HG03558 (cell line): ENCODE measurements at regions not wholly inside any gene's neighbourhood (a gene's known extent, or its start where the extent isn't known, plus 50 kb on each side); places are given as distances from the start of the nearest gene placed in this dataset.
"Not testable (repeated sequence)": the region's sequence is repeated elsewhere in the genome, so short reads cannot be mapped to it uniquely, and the experiment has no call there.

Experiments used
- ATAC-seq: cut with Tn5 transposase; IDR thresholded peaks from one replicate; pipeline ENCODE4 v1.9.1; 2021; ENCODE audit warnings: moderate number of reproducible peaks; ENCODE audit not compliant: unreplicated experiment; ENCODE audit errors: extremely low read depth

DNA sequence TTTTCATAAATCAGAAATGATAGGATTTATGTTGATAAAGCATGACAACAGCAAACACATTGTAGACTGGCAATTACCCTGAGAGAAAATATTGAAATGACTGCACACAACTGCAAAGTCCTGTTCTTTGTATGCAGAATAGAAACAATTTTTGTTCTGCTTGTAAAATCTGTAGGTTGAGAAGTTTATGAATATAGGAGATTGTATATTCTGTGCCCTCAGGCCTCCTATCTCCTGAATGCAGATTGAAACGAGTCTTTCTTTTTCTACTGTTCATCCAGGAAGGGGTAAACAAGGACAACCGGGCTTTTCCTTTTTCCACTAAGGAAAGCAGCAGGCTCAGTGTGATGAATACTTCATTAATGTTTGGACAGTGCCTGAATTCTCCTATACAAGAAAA is 95.0 kb upstream of the HAPLN1 start:
- no peak for ATAC-seq

DNA sequence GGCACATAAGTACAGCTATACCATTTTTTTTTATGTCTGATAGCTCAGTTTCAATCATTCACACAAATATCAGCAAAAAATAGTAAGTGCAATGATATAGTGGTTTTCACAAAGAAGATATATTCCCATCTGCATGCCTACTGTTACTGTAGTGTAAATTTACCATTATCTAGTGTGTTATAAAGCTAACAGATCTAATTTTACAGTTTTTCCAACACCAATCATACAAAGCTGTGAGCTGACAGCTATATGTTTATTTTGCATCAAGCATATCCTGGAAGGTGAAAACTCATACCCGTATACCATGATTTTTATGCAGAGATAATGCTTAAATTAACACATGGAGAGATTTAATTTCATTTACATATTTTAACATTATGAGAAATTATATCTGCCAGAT is 89.9 kb upstream of the HAPLN1 start:
- ATAC-seq = no peak

DNA sequence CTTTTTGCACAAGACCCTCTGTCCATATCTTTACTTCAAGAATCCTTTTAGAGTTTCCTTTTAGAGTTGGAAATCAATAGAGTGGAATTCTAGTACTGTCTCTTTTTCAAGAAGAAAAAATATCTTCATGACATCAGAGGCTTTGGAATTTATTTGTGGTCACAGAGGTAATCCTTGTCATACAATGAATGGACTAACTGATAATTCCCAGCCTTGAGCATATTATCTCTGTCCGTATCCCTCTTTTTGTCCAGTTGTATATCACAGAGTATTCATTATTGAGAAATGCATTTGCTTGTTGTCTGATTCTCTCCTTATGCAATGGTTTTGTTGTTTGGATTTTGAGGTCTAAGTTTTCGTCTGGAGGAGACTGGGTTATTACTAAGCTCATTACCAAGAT is 82.0 kb upstream of the HAPLN1 start:
- ATAC-seq = no peak

DNA sequence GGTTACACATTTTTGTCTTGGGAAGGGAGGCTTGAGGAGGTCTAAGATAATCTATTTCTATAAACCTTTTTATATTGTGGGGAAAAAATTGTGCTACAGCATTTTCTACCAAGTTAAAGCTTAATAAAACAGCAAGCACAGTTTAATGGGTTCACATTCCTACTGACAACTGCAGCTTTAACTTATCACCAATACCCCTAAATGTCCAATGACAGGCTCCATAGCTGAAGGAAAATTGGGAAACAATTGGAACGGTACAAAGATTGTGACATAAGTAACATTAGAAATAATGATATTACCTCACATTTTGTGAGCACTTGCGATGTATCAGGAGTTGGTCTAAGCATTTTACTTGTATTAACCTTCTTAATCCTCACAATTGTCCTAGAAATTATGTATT is 79.5 kb upstream of the HAPLN1 start:
- no peak for ATAC-seq

DNA sequence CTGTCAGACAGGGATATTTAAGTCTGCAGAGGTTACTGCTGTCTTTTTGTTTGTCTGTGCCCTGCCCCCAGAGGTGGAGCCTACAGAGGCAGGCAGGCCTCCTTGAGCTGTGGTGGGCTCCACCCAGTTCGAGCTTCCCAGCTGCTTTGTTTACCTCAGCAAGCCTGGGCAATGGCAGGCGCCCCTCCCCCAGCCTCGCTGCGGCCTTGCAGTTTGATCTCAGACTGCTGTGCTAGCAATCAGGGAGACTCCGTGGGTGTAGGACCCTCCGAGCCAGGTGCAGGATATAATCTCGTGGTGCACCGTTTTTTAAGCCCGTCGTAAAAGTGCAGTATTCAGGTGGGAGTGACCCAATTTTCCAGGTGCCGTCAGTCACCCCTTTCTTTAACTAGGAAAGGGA is 78.4 kb upstream of the HAPLN1 start:
- ATAC-seq = not testable (repeated sequence)

DNA sequence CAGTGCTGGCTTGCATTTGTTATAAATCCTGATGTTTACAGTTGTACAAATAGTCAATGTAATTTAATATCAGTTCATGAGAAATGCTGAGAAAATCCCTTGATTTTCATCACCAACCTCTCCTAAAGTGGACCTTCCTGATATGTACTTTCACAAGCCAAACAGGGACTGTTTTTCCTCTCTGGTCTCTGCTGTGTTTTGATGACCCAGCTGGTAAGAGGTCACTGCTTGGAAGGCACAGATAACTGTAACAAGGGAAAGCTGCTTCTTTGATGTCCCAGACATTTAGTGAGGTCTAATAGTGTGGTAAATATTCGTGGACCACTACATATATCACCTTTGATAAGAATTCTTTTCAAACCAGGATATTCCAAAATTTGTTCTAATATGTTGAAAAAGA is 68.7 kb upstream of the HAPLN1 start:
- no peak for ATAC-seq

DNA sequence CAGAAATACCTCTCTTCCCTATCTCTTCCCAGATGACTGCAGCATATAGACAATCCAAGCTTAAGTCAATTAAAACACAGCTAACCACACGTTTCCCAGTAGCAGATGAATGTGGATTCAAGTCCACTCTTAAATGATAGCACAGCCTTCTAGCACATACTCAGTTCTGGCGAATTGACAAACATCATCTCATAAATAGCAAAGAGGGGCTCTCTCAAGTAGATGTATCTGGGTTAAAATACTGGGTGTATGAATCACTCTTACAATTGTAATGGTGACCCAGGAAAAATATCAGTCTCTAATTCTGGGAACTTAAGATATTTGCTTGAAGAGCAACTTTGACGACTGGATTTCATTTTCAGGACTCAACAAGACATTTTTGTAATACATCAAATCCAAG is 67.0 kb upstream of the HAPLN1 start:
- ATAC-seq = no peak

DNA sequence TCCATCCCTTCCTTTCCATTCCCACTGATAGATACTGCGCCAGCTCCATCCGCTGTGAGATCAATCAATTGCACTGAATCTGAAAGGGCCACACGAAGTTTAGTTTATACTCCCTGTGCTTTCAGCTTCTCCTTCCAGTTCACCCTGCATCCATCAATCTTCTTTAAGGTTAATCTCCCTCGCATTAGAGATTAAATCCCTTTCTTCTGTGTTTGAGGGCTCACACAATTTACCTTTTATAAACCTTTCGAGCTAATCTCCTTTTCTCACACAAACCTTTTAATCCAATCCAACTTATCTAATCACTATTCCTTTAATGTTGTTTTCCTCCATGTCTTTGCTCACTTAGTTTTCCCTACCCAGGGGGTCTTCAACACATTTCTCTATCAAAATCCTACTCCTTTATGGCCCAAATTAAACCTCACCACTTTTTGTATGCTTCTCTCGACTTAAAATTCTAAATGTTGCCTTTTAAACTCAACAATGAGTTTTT is 64.6 kb upstream of the HAPLN1 start:
- ATAC-seq = no peak

DNA sequence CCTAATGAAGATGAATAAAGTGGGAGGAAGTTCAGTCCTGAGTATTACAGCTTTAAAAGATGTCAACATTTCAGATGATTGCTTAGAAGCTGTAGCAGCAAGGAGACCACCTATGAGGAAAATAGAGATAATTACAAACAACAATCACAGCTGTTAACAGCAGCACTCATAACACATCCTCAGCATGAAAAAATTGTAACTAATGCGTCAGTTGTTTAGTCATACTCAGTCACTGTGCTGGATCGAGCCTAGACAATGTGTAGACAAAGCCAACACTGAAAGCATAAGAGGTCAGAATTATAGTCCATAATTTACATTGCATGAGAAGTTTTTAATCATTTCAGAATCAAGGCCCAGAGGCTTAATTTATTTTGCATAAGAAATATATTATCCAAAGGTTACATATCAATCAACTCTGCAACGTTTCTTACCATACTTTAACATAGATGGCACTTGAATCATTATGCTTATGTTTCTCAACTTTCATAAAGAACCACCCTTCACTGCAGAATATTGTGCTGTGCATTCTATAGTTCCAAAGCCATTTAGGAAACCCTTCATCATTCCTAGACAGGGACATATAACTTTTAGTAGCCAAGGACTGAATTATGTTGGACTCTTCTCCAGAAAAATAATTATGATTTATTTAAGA is 60.2 kb upstream of the HAPLN1 start:
- no peak for ATAC-seq

DNA sequence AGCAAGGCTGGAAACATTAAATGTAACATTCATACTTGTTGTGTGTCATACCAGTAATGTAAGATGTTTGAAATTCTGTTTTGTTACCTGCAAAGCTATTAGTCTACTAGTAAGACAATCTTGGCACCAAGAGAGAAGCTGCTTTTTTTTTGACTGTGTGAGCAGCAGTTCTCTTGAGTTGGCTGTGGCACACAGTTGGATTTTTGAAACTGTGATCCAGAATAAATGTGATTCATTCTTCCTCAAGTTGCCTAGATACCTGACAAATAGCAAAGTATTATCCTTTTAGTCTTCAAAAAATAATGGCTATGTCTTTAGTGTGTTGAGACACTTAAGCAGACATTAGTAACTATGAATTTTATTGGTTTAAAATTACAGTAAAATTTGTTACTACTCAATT is 57.2 kb upstream of the HAPLN1 start:
- ATAC-seq = no peak

DNA sequence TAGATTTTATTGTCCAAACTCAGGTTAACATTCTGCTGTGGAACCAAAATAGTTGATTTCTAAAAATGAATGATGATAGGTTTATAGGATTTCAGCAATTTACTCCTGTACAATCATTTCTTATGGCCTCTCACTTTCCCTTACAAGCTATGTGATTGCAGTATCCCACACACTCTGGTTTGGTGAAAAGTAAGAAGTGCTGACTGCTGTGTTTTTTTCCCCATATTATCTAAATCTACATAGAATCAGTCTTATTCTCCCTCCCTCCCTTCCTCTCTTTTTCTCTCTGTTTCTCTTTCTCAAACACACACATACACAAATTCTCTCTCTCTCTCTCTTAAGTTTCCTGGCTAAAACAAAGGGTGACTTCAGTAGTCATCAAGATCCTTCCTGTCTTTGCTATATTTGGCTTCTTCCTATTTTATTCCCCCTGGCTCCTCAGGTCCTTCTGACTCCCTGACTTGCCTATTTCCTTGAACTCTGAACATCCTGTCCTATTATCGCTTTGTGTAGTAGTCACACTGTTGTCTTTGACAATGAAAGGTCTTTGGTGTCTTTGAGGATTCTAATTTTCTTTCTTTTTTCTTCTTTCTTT is 55.9 kb upstream of the HAPLN1 start:
- no peak for ATAC-seq
